C4-2B (cell line): ENCODE measurements at regions not wholly inside any gene's neighbourhood (a gene's known extent, or its start where the extent isn't known, plus 50 kb on each side); places are given as distances from the start of the nearest gene placed in this dataset.

Experiments used
- ZFX ChIP-seq: fragments of 450-650 bp; IDR thresholded peaks from 2 replicates; pipeline ENCODE4 v1.6.1; 2017
- TF ChIP-seq, protein P1 (sequence below): fragments of 450-650 bp; conservative IDR thresholded peaks from 2 replicates; pipeline ENCODE4 v1.5.1; 2017; ENCODE audit warnings: mild to moderate bottlenecking

DNA sequence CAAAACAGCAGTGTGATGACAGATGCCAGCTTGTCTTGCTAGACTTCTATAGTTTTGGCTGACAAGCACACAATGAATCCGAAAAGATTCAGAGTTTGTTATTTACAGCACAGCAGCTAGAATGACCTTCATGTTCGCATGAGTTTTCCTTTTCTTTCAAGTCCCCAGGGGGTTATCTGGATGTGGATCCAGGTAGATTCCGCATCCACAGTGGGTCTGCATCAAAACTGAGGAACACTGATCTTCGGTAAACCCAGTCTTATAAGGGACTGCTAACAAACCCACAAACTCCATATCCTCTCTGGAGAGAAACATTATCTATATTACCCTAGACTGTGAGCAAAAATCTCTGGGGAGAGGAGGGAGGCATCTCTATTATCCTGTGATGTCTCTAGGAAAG, 69.0 kb upstream of the DEPDC1 start:
- TF ChIP-seq, protein P1, sequence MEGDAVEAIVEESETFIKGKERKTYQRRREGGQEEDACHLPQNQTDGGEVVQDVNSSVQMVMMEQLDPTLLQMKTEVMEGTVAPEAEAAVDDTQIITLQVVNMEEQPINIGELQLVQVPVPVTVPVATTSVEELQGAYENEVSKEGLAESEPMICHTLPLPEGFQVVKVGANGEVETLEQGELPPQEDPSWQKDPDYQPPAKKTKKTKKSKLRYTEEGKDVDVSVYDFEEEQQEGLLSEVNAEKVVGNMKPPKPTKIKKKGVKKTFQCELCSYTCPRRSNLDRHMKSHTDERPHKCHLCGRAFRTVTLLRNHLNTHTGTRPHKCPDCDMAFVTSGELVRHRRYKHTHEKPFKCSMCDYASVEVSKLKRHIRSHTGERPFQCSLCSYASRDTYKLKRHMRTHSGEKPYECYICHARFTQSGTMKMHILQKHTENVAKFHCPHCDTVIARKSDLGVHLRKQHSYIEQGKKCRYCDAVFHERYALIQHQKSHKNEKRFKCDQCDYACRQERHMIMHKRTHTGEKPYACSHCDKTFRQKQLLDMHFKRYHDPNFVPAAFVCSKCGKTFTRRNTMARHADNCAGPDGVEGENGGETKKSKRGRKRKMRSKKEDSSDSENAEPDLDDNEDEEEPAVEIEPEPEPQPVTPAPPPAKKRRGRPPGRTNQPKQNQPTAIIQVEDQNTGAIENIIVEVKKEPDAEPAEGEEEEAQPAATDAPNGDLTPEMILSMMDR: no peak
- no peak for TF ChIP-seq ZFX
